GM23338 (cell line): ENCODE measurements at regions not wholly inside any gene's neighbourhood (a gene's known extent, or its start where the extent isn't known, plus 50 kb on each side); places are given as distances from the start of the nearest gene placed in this dataset.

ENCODE experiments used
- ATAC-seq: fragments of 200-7000 bp; cut with Tn5 transposase; 3 replicates; pipeline ENCODE4 v1.9.1; 2020
- DNase-seq: peaks from one replicate; pipeline ENCODE4 v3.0.0-alpha.2; 2015; ENCODE audit warnings: low spot score
- H2AFZ ChIP-seq: fragments of 200-600 bp; sonication (generic); 2 replicates; pipeline ENCODE4 v1.8.0; 2016; ENCODE audit warnings: antibody characterized with exemption, mild to moderate bottlenecking, moderate library complexity
- H3F3A ChIP-seq: fragments of 200-600 bp; sonication (generic); replicated peaks from 2 replicates; pipeline ENCODE4 v1.8.0; 2017; ENCODE audit warnings: antibody characterized with exemption, mixed run types, low read depth
- H3K27ac ChIP-seq: fragments of 200-600 bp; sonication (generic); 2 replicates; pipeline ENCODE4 v1.6.1; 2016; ENCODE audit warnings: low read depth
- H3K27me3 ChIP-seq: fragments of 200-600 bp; sonication (generic); 2 replicates; pipeline ENCODE4 v1.8.0; 2016; ENCODE audit warnings: mild to moderate bottlenecking, mixed run types, moderate library complexity; ENCODE audit not compliant: insufficient read depth
- H3K36me3 ChIP-seq: fragments of 200-600 bp; sonication (generic); 2 replicates; pipeline ENCODE4 v1.8.0; 2016; ENCODE audit warnings: mild to moderate bottlenecking; ENCODE audit not compliant: insufficient read depth
- H3K4me1 ChIP-seq: fragments of 200-600 bp; sonication (generic); 2 replicates; pipeline ENCODE4 v1.8.0; 2016; ENCODE audit warnings: mild to moderate bottlenecking, moderate library complexity; ENCODE audit not compliant: insufficient read depth
- H3K4me2 ChIP-seq: fragments of 200-600 bp; sonication (generic); 2 replicates; pipeline ENCODE4 v1.7.1; 2017; ENCODE audit warnings: mixed run types
- H3K4me3 ChIP-seq: fragments of 200-600 bp; sonication (generic); 2 replicates; pipeline ENCODE4 v1.6.1; 2016; ENCODE audit warnings: mixed run types
- H3K79me2 ChIP-seq: fragments of 200-600 bp; sonication (generic); replicated peaks from 2 replicates; pipeline ENCODE4 v1.8.0; 2017; ENCODE audit warnings: mild to moderate bottlenecking; ENCODE audit not compliant: insufficient read depth
- H3K9me2 ChIP-seq: fragments of 200-600 bp; sonication (generic); 2 replicates; pipeline ENCODE4 v1.8.0; 2017; ENCODE audit not compliant: insufficient read depth
- H4K20me1 ChIP-seq: fragments of 200-600 bp; sonication (generic); replicated peaks from 2 replicates; pipeline ENCODE4 v1.8.0; 2017; ENCODE audit warnings: mild to moderate bottlenecking; ENCODE audit not compliant: insufficient read depth
- H3K27ac Mint-ChIP-seq: 2 replicates; pipeline ENCODE4 v1.8.0; 2020; ENCODE audit warnings: inconsistent platforms, mild to moderate bottlenecking, moderate library complexity, mixed read lengths
- H3K27me3 Mint-ChIP-seq: 3 replicates; pipeline ENCODE4 v1.8.0; 2022; ENCODE audit warnings: low read depth, mild to moderate bottlenecking, moderate library complexity, mixed read lengths, inconsistent platforms; ENCODE audit not compliant: insufficient read depth, poor library complexity
- H3K36me3 Mint-ChIP-seq: 3 replicates; pipeline ENCODE4 v1.8.0; 2021; ENCODE audit warnings: low read depth, mild to moderate bottlenecking, inconsistent platforms, moderate library complexity, mixed read lengths
- H3K4me1 Mint-ChIP-seq: 3 replicates; pipeline ENCODE4 v1.8.0; 2020; ENCODE audit warnings: mild to moderate bottlenecking, inconsistent platforms, mixed read lengths
- H3K4me3 Mint-ChIP-seq: 3 replicates; pipeline ENCODE4 v1.8.0; 2021; ENCODE audit warnings: moderate library complexity, mild to moderate bottlenecking, inconsistent platforms, mixed read lengths
- H3K9me3 Mint-ChIP-seq: 3 replicates; pipeline ENCODE4 v1.8.0; 2020; ENCODE audit warnings: moderate library complexity, mild to moderate bottlenecking, inconsistent platforms, mixed read lengths
- CREB1 ChIP-seq: fragments of 250-450 bp; sonication (Bioruptor Pico); IDR thresholded peaks from 2 replicates; pipeline ENCODE4 v1.5.0; 2020; ENCODE audit warnings: low read depth, mild to moderate bottlenecking, moderate library complexity
- EZH2phosphoT487 ChIP-seq: fragments of 200-600 bp; sonication (generic); IDR thresholded peaks from one replicate; pipeline ENCODE4 v1.8.1; 2018; ENCODE audit warnings: antibody characterized with exemption; ENCODE audit not compliant: unreplicated experiment
- JUNB ChIP-seq: IDR thresholded peaks from one replicate; pipeline ENCODE4 v1.6.1; 2016; ENCODE audit warnings: antibody characterized with exemption; ENCODE audit not compliant: unreplicated experiment
- NANOG ChIP-seq: IDR thresholded peaks from 2 replicates; pipeline ENCODE4 v1.6.1; 2016; ENCODE audit warnings: antibody characterized with exemption, borderline replicate concordance
- POLR2AphosphoS5 ChIP-seq: IDR thresholded peaks from 2 replicates; pipeline ENCODE4 v1.6.1; 2016; ENCODE audit warnings: antibody characterized with exemption, low read depth
- ZNF114 ChIP-seq: fragments of 250-450 bp; sonication (Bioruptor Pico); IDR thresholded peaks from 2 replicates; pipeline ENCODE4 v1.5.0; 2020; ENCODE audit warnings: mild to moderate bottlenecking, moderate library complexity
- ZNF331 ChIP-seq: fragments of 250-450 bp; sonication (Bioruptor Pico); IDR thresholded peaks from 2 replicates; pipeline ENCODE4 v1.5.0; 2020; ENCODE audit warnings: low read depth, mild to moderate bottlenecking, moderate library complexity
- TF ChIP-seq, protein P1 (sequence below): IDR thresholded peaks from 2 replicates; pipeline ENCODE4 v1.6.1; 2016; ENCODE audit warnings: antibody characterized with exemption
- TF ChIP-seq, protein P2 (sequence below): fragments of 250-450 bp; sonication (Bioruptor Pico); IDR thresholded peaks from 2 replicates; pipeline ENCODE4 v1.5.0; 2020; ENCODE audit warnings: mild to moderate bottlenecking, moderate library complexity

DNA sequence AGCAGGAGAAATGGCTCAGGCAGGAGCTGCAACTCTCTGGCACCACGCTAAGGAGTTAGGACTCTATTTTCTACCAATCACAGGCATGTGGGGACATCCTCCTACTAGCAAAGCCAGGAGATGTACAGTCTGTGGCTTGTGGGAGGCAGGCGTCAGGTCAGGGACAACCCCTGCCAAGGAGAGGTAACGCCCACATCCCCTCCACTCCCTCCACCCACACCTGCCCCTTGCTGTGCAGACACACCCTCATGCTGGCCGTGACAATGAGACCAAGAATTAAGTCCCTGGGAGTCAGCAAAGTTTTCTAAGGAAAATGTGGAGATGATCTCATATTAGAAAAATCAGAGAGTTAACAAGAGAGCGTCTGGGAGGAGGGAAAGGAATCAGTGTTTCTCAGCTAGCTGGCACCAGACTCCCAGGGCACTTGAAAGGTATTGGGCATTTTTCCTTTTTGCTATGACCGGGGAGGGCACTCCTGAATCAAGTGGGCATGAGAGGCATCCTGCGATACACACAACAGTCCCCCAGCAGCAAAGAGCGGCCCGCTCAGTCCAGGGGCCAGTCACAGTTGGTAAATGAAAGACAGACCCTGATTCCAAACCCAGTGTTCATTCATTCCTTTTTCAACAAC lies 87.3 kb upstream of the RPL38 start:
- Mint-ChIP-seq H3K9me3 (no peaks in the 10 kb centered on the region; the same call in 2 of the 3 replicates), H3K36me3 (no peaks in the 10 kb centered on the region), H3K4me3 (no peak overlapping the region; the same call in 2 of the 3 replicates), H3K27ac (no peak overlapping the region), H3K4me1 (peaks cover 38% of the 10 kb centered on the region), H3K27me3 (peaks cover 24% of the 10 kb centered on the region)
- H3F3A ChIP-seq = no peaks in the 10 kb centered on the region; the same call in 1 of the 2 replicates
- H2AFZ ChIP-seq = peak overlapping the region; percentile 47; the same call in 1 of the 2 replicates
- H3K27me3 ChIP-seq = no peaks in the 10 kb centered on the region
- no peaks in the 10 kb centered on the region for H3K36me3 ChIP-seq
- H3K4me3 ChIP-seq = no peak overlapping the region
- H3K4me2 ChIP-seq = peak overlapping the region; percentile 62
- H3K27ac ChIP-seq = no peak overlapping the region
- DNase-seq (no peak), ATAC-seq (peak; percentile 40)
- TF ChIP-seq, protein P1, sequence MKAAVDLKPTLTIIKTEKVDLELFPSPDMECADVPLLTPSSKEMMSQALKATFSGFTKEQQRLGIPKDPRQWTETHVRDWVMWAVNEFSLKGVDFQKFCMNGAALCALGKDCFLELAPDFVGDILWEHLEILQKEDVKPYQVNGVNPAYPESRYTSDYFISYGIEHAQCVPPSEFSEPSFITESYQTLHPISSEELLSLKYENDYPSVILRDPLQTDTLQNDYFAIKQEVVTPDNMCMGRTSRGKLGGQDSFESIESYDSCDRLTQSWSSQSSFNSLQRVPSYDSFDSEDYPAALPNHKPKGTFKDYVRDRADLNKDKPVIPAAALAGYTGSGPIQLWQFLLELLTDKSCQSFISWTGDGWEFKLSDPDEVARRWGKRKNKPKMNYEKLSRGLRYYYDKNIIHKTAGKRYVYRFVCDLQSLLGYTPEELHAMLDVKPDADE = no peak
- TF ChIP-seq, protein P2, sequence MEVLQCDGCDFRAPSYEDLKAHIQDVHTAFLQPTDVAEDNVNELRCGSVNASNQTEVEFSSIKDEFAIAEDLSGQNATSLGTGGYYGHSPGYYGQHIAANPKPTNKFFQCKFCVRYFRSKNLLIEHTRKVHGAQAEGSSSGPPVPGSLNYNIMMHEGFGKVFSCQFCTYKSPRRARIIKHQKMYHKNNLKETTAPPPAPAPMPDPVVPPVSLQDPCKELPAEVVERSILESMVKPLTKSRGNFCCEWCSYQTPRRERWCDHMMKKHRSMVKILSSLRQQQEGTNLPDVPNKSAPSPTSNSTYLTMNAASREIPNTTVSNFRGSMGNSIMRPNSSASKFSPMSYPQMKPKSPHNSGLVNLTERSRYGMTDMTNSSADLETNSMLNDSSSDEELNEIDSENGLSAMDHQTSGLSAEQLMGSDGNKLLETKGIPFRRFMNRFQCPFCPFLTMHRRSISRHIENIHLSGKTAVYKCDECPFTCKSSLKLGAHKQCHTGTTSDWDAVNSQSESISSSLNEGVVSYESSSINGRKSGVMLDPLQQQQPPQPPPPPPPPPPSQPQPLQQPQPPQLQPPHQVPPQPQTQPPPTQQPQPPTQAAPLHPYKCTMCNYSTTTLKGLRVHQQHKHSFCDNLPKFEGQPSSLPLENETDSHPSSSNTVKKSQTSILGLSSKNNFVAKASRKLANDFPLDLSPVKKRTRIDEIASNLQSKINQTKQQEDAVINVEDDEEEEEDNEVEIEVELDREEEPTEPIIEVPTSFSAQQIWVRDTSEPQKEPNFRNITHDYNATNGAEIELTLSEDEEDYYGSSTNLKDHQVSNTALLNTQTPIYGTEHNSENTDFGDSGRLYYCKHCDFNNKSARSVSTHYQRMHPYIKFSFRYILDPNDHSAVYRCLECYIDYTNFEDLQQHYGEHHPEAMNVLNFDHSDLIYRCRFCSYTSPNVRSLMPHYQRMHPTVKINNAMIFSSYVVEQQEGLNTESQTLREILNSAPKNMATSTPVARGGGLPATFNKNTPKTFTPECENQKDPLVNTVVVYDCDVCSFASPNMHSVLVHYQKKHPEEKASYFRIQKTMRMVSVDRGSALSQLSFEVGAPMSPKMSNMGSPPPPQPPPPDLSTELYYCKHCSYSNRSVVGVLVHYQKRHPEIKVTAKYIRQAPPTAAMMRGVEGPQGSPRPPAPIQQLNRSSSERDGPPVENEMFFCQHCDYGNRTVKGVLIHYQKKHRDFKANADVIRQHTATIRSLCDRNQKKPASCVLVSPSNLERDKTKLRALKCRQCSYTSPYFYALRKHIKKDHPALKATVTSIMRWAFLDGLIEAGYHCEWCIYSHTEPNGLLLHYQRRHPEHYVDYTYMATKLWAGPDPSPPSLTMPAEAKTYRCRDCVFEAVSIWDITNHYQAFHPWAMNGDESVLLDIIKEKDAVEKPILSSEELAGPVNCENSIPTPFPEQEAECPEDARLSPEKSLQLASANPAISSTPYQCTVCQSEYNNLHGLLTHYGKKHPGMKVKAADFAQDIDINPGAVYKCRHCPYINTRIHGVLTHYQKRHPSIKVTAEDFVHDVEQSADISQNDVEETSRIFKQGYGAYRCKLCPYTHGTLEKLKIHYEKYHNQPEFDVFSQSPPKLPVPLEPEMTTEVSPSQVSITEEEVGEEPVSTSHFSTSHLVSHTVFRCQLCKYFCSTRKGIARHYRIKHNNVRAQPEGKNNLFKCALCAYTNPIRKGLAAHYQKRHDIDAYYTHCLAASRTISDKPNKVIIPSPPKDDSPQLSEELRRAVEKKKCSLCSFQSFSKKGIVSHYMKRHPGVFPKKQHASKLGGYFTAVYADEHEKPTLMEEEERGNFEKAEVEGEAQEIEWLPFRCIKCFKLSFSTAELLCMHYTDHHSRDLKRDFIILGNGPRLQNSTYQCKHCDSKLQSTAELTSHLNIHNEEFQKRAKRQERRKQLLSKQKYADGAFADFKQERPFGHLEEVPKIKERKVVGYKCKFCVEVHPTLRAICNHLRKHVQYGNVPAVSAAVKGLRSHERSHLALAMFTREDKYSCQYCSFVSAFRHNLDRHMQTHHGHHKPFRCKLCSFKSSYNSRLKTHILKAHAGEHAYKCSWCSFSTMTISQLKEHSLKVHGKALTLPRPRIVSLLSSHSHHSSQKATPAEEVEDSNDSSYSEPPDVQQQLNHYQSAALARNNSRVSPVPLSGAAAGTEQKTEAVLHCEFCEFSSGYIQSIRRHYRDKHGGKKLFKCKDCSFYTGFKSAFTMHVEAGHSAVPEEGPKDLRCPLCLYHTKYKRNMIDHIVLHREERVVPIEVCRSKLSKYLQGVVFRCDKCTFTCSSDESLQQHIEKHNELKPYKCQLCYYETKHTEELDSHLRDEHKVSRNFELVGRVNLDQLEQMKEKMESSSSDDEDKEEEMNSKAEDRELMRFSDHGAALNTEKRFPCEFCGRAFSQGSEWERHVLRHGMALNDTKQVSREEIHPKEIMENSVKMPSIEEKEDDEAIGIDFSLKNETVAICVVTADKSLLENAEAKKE (CRISPR knock-in tag) = no peak
- no peak for TF ChIP-seq EZH2phosphoT487
- no peak for TF ChIP-seq CREB1
- no peak for TF ChIP-seq NANOG
- no peak for TF ChIP-seq ZNF114
- no peak for TF ChIP-seq JUNB
- no peak for TF ChIP-seq ZNF331 (CRISPR knock-in tag)
- no peak for TF ChIP-seq POLR2AphosphoS5
- H3K9me2 ChIP-seq = no peaks in the 10 kb centered on the region
- no peaks in the 10 kb centered on the region for H4K20me1 ChIP-seq
- peaks cover 30% of the 10 kb centered on the region for H3K4me1 ChIP-seq
- no peaks in the 10 kb centered on the region for H3K79me2 ChIP-seq
